SK-N-SH (cell line): ENCODE measurements at regions not wholly inside any gene's neighbourhood (a gene's known extent, or its start where the extent isn't known, plus 50 kb on each side); places are given as distances from the start of the nearest gene placed in this dataset.

Experiments used
- CTCF ChIA-PET: fragments of 300-600, 350-600 bp; formaldehyde crosslinking; extraction: SDS; loops from one replicate; lab custom pipeline; 2021; lab: Yijun Ruan, JAX
- POLR2A ChIA-PET: fragments of 350-600 bp; sonication (Branson Sonifier 250); formaldehyde crosslinking; extraction: SDS; loops from one replicate; lab custom pipeline; 2020; ENCODE audit warnings: antibody characterized with exemption, inconsistent platforms; lab: Yijun Ruan, JAX
- DNase-seq: peaks from one replicate; pipeline ENCODE4 v3.0.0; 2012
- H2AFZ ChIP-seq: fragments of 200-600 bp; sonication (generic); 2 replicates; pipeline ENCODE4 v1.8.1; 2016; ENCODE audit warnings: antibody characterized with exemption, mild to moderate bottlenecking, low read depth
- H3F3A ChIP-seq: fragments of 200-600 bp; sonication (generic); replicated peaks from 2 replicates; pipeline ENCODE3; 2016; ENCODE audit warnings: antibody characterized with exemption, mild to moderate bottlenecking; ENCODE audit not compliant: insufficient read depth
- H3K27ac ChIP-seq, 2 experiments: fragments of 200-500 bp in 1 of 2; fragments of 200-600 bp in 1 of 2; sonication (Bioruptor generic) in 1 of 2; sonication (generic), shearing (Covaris generic) in 1 of 2; 2 replicates each; pipeline versions ENCODE4 v1.5.1 to v1.6.1; 2014 to 2016; ENCODE audit warnings: low read depth in 2 of 2, inconsistent platforms in 1 of 2, low read length in 1 of 2, mild to moderate bottlenecking in 1 of 2, mixed read lengths in 1 of 2
- H3K27me3 ChIP-seq: fragments of 200-600 bp; sonication (generic), shearing (Covaris generic); 2 replicates; pipeline ENCODE4 v1.6.1; 2016; ENCODE audit warnings: mixed run types; ENCODE audit not compliant: insufficient read depth
- H3K36me3 ChIP-seq, 2 experiments: fragments of 200-500 bp in 1 of 2; fragments of 200-600 bp in 1 of 2; sonication (Bioruptor generic) in 1 of 2; sonication (generic) in 1 of 2; replicated peaks in 1 of 2; 2 replicates each; pipeline versions ENCODE3 to v1.5.1; 2014 to 2016; ENCODE audit warnings: low read length in 1 of 2, mild to moderate bottlenecking in 1 of 2; ENCODE audit not compliant: insufficient read depth in 2 of 2, control insufficient read depth in 1 of 2
- H3K4me1 ChIP-seq, 2 experiments: fragments of 200-500 bp in 1 of 2; fragments of 200-600 bp in 1 of 2; sonication (Bioruptor generic) in 1 of 2; sonication (generic), shearing (Covaris generic) in 1 of 2; 2 replicates each; pipeline versions ENCODE4 v1.5.1 to v1.6.1; 2014 to 2016; ENCODE audit warnings: low read depth in 1 of 2, low read length in 1 of 2, mixed run types in 1 of 2; ENCODE audit not compliant: insufficient read depth in 2 of 2, control insufficient read depth in 1 of 2
- H3K4me2 ChIP-seq: fragments of 200-600 bp; sonication (generic), shearing (Covaris generic); 2 replicates; pipeline ENCODE4 v1.6.1; 2017; ENCODE audit warnings: mixed run types
- H3K4me3 ChIP-seq, 2 experiments: fragments of 200-500 bp in 1 of 2; fragments of 200-600 bp in 1 of 2; sonication (Bioruptor generic) in 1 of 2; sonication (generic), shearing (Covaris generic) in 1 of 2; 2 replicates each; pipeline versions ENCODE4 v1.5.1 to v1.8.1; 2014 to 2016; ENCODE audit warnings: low read depth in 2 of 2, inconsistent platforms in 1 of 2, low read length in 1 of 2, mild to moderate bottlenecking in 1 of 2, mixed read lengths in 1 of 2, moderate library complexity in 1 of 2
- H3K79me2 ChIP-seq: fragments of 200-600 bp; sonication (generic); 2 replicates; pipeline ENCODE4 v1.8.1; 2017; ENCODE audit warnings: mild to moderate bottlenecking; ENCODE audit not compliant: insufficient read depth
- H3K9ac ChIP-seq: fragments of 200-600 bp; sonication (generic); 2 replicates; pipeline ENCODE4 v1.6.1; 2017; ENCODE audit warnings: mixed run types
- H3K9me2 ChIP-seq: fragments of 200-600 bp; sonication (generic); 2 replicates; pipeline ENCODE4 v1.6.1; 2017; ENCODE audit warnings: mixed run types
- H3K9me3 ChIP-seq: fragments of 200-600 bp; sonication (generic); 2 replicates; pipeline ENCODE4 v1.6.1; 2017; ENCODE audit warnings: mixed run types, mild to moderate bottlenecking, moderate library complexity
- H4K20me1 ChIP-seq: fragments of 200-600 bp; sonication (generic); 2 replicates; pipeline ENCODE4 v1.6.1; 2017; ENCODE audit warnings: mild to moderate bottlenecking, mixed run types; ENCODE audit not compliant: insufficient read depth
- CHD2 ChIP-seq: fragments of 150-350 bp; IDR thresholded peaks from 2 replicates; pipeline ENCODE4 v1.6.1; 2018; ENCODE audit warnings: low read length; ENCODE audit not compliant: partially characterized antibody
- CTCF ChIP-seq: fragments of 200-600 bp; sonication (generic); IDR thresholded peaks from 2 replicates; pipeline ENCODE4 v1.6.1; 2017; ENCODE audit warnings: antibody characterized with exemption, mild to moderate bottlenecking, moderate library complexity
- EP300 ChIP-seq, 2 experiments: IDR thresholded peaks; 2 replicates each; pipeline versions ENCODE4 v1.4.0 to v1.6.1; 2012; ENCODE audit warnings: borderline replicate concordance in 1 of 2, low read depth in 1 of 2, low read length in 1 of 2
- EZH2phosphoT487 ChIP-seq: fragments of 200-600 bp; sonication (generic); IDR thresholded peaks from 2 replicates; pipeline ENCODE4 v1.6.1; 2017; ENCODE audit warnings: low read depth, mixed run types, mild to moderate bottlenecking, antibody characterized with exemption, moderate library complexity, borderline replicate concordance
- FOSL2 ChIP-seq: IDR thresholded peaks from 2 replicates; pipeline ENCODE4 v1.4.0; 2012; ENCODE audit warnings: low read depth, mild to moderate bottlenecking, moderate library complexity, borderline replicate concordance
- FOXJ3 ChIP-seq: sonication (generic); formaldehyde crosslinking; IDR thresholded peaks from 2 replicates; pipeline ENCODE4 v1.5.1; 2020; ENCODE audit warnings: mild to moderate bottlenecking, missing genetic modification reagents
- FOXM1 ChIP-seq: IDR thresholded peaks from 2 replicates; pipeline ENCODE4 v1.4.0; 2012; ENCODE audit warnings: low read depth, mild to moderate bottlenecking
- GATA2 ChIP-seq: sonication (generic); formaldehyde crosslinking; IDR thresholded peaks from 2 replicates; pipeline ENCODE4 v1.5.0; 2020; ENCODE audit warnings: mild to moderate bottlenecking, missing genetic modification reagents
- IRF3 ChIP-seq: fragments of 150-350 bp; IDR thresholded peaks from 2 replicates; pipeline ENCODE4 v1.6.1; 2016; ENCODE audit warnings: mild to moderate bottlenecking, low read depth, low read length
- NRF1 ChIP-seq: IDR thresholded peaks from 2 replicates; pipeline ENCODE4 v1.6.1; 2012; ENCODE audit warnings: low read depth, mild to moderate bottlenecking, low read length
- PBX3 ChIP-seq: IDR thresholded peaks from 2 replicates; pipeline ENCODE4; 2012
- RAD21 ChIP-seq: IDR thresholded peaks from 2 replicates; pipeline ENCODE4 v1.6.1; 2012; ENCODE audit warnings: mild to moderate bottlenecking, low read length
- REST ChIP-seq: IDR thresholded peaks from 2 replicates; pipeline ENCODE4 v1.6.1; 2012; ENCODE audit warnings: mild to moderate bottlenecking, low read depth, low read length, moderate library complexity
- RXRA ChIP-seq: IDR thresholded peaks from 2 replicates; pipeline ENCODE4 v1.4.0; 2012; ENCODE audit warnings: low read depth, mild to moderate bottlenecking, borderline replicate concordance
- SMC3 ChIP-seq: IDR thresholded peaks from 2 replicates; pipeline ENCODE4 v1.6.1; 2012; ENCODE audit warnings: low read depth, low read length, improper control_type of control experiment
- TAF1 ChIP-seq: IDR thresholded peaks from 2 replicates; pipeline ENCODE4 v1.6.1; 2012; ENCODE audit warnings: low read depth, mild to moderate bottlenecking, low read length, moderate library complexity, borderline replicate concordance
- WGBS: methylation state at CpG from one replicate; pipeline ENCODE4 v1.1.6; 2017; ENCODE audit warnings: low lambda C conversion rate; 5-methylcytosine and 5-hydroxymethylcytosine counted together

GRCh38 chr4:187224560-187224959 lies 500.9 kb upstream of the FAT1 start:
- Histone ChIP-seq H3K79me2 (no peaks in the 10 kb centered on the region), H4K20me1 (no peaks in the 10 kb centered on the region), H3K4me3 (no peak overlapping the region), H3K9me2 (no peaks in the 10 kb centered on the region), H3K9me3 (no peaks in the 10 kb centered on the region), H3K27me3 (no peaks in the 10 kb centered on the region), H3K36me3 (no peaks in the 10 kb centered on the region), H3K4me1 (no peaks in the 10 kb centered on the region), H3K9ac (no peak overlapping the region), H3F3A (no peaks in the 10 kb centered on the region), H2AFZ (no peak overlapping the region), H3K4me2 (no peak overlapping the region), H3K27ac (no peak overlapping the region)
- WGBS, result 38% methylated on average over 5 of the region's 5 CpGs
- TF ChIP-seq RAD21 (no peak), TAF1 (no peak), RXRA (no peak), PBX3 (no peak), GATA2 (CRISPR knock-in tag) (no peak), FOXM1 (no peak), EP300 (IDR thresholded peaks at IDR 0.05; ENCODE audit: borderline replicate concordance in 1 of 2, low read depth in 1 of 2, low read length in 1 of 2) (no peak), SMC3 (no peak), CHD2 (no peak), CTCF (no peak), NRF1 (no peak)
- ChIA-PET CTCF (no interaction called here), POLR2A (no interaction called here)
- no peak for DNase-seq

GRCh38 chr4:187227907-187228704 lies 504.4 kb upstream of the FAT1 start:
- no peak for DNase-seq
- no peaks in the 10 kb centered on the region for H3K9me2 ChIP-seq
- WGBS, result 47% methylated on average over 6 of the region's 6 CpGs
- H4K20me1 ChIP-seq, result no peaks in the 10 kb centered on the region
- H3K4me3 ChIP-seq, result no peak overlapping the region
- no peak overlapping the region for H2AFZ ChIP-seq
- ChIA-PET POLR2A (no interaction called here), CTCF (no interaction called here)
- H3K27me3 ChIP-seq, result no peaks in the 10 kb centered on the region
- no peak overlapping the region for H3K9ac ChIP-seq
- no peaks in the 10 kb centered on the region for H3K4me1 ChIP-seq
- no peaks in the 10 kb centered on the region for H3K9me3 ChIP-seq
- H3K36me3 ChIP-seq, result no peaks in the 10 kb centered on the region
- H3K79me2 ChIP-seq, result no peaks in the 10 kb centered on the region
- no peaks in the 10 kb centered on the region for H3F3A ChIP-seq
- H3K27ac ChIP-seq, result no peak overlapping the region
- no peak overlapping the region for H3K4me2 ChIP-seq
- TF ChIP-seq FOXJ3 (CRISPR knock-in tag) (no peak), CTCF (no peak), FOSL2 (no peak), GATA2 (CRISPR knock-in tag) (no peak), IRF3 (no peak), REST (no peak), EZH2phosphoT487 (no peak)
